ENCODE measurements at regions not wholly inside any gene's neighbourhood (a gene's known extent, or its start where the extent isn't known, plus 50 kb on each side); places are given as distances from the start of the nearest gene placed in this dataset.

DNA sequence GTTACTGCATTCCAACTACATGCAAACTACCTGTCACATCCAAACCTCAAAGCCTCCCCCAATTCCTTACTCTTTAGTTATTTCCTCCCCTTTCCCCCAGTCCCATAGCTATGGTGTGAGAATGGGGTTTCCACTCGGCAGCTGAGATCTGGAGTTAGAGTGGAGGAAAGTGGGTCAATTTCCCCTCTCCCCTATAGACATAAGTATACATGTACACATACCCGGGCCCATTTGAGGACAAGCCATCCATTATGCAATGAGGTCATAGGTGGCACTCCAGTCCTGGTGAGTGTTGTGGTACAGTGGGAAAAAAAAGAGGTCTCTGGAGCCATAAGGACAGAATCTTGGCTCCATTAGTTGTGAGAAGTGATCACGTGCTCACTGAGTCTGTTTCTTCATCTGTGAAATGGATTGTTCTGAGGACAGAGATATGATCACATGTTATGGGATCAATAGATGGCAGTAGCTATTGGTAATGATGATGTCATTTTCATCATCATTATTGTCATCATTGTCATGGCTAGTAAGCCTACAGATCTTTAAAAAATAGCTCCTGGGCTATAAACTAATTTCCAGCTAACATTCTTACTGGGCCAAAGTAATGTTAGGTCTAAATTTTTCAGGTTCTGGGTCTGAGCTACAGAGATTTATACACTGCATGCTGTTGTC is 119.0 kb downstream of the BCL2L11 start (continued):
- TF ChIP-seq TCF4 (CRISPR knock-in tag; IDR thresholded peaks at IDR 0.05; ENCODE audit: borderline replicate concordance) (no peak), PPARA (CRISPR knock-in tag; IDR thresholded peaks at IDR 0.05; ENCODE audit: borderline replicate concordance) (no peak)

DNA sequence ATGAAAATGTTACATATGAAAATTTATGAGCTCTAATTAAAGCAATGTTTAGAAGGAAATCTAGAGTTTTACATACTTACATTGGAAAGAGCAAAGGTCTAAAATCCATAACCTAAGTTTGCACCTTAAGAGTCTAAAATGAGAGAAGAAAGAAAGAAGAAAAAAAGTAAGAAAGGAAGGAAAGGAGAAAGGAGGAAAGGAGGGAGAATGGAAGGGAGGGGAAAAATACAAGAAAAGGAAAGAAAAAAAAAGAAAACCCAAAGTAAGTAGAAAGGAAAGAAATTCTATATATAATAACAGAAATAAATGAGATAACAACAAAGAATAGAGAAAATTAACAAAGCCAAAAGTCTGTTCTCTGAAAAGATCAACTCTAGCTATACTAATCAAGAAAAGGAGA is 122.6 kb downstream of the BCL2L11 start:
- TF ChIP-seq TOX (CRISPR knock-in tag; IDR thresholded peaks at IDR 0.05; ENCODE audit: borderline replicate concordance) (no peak), ZFP3 (CRISPR knock-in tag; IDR thresholded peaks at IDR 0.05) (no peak), ZNF70 (CRISPR knock-in tag; IDR thresholded peaks at IDR 0.05) (no peak), ISL1 (CRISPR knock-in tag; IDR thresholded peaks at IDR 0.05) (no peak), ZFP30 (CRISPR knock-in tag; IDR thresholded peaks at IDR 0.05) (no peak), RARB (CRISPR knock-in tag; IDR thresholded peaks at IDR 0.05) (no peak), SNAI2 (CRISPR knock-in tag; IDR thresholded peaks at IDR 0.05) (no peak), ZC3H10 (CRISPR knock-in tag; IDR thresholded peaks at IDR 0.05) (no peak), ARNTL (CRISPR knock-in tag; IDR thresholded peaks at IDR 0.05; ENCODE audit: borderline replicate concordance, low read depth) (no peak), BACH2 (CRISPR knock-in tag; IDR thresholded peaks at IDR 0.05; ENCODE audit: borderline replicate concordance) (no peak), ZNF565 (CRISPR knock-in tag; conservative IDR thresholded peaks at IDR 0.05; ENCODE audit: low read depth) (no peak)
- TF ChIP-seq, protein P1, sequence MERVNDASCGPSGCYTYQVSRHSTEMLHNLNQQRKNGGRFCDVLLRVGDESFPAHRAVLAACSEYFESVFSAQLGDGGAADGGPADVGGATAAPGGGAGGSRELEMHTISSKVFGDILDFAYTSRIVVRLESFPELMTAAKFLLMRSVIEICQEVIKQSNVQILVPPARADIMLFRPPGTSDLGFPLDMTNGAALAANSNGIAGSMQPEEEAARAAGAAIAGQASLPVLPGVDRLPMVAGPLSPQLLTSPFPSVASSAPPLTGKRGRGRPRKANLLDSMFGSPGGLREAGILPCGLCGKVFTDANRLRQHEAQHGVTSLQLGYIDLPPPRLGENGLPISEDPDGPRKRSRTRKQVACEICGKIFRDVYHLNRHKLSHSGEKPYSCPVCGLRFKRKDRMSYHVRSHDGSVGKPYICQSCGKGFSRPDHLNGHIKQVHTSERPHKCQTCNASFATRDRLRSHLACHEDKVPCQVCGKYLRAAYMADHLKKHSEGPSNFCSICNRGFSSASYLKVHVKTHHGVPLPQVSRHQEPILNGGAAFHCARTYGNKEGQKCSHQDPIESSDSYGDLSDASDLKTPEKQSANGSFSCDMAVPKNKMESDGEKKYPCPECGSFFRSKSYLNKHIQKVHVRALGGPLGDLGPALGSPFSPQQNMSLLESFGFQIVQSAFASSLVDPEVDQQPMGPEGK (CRISPR knock-in tag; IDR thresholded peaks at IDR 0.05; ENCODE audit: borderline replicate concordance) = no peak
- no peak for ATAC-seq

DNA sequence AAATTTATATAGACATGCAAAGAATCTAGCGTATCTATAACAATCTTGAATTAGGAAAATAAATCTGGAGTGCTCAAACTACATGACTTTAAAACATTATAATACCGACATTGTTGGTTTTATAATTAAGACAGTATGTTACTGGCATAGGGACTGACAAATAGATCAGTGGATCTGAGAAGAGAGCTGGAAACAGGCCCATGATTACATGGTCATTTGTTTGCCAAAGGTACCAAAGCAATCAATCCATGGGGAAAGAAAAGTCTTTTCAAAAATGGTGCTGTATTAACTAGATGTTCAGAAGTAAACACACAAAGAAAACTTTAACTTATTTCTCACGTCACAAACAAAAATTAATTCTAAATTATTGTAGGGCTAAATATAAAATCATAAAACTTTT is 124.2 kb downstream of the BCL2L11 start:
- no peak for ATAC-seq
- TF ChIP-seq RARB (CRISPR knock-in tag; IDR thresholded peaks at IDR 0.05) = no peak

DNA sequence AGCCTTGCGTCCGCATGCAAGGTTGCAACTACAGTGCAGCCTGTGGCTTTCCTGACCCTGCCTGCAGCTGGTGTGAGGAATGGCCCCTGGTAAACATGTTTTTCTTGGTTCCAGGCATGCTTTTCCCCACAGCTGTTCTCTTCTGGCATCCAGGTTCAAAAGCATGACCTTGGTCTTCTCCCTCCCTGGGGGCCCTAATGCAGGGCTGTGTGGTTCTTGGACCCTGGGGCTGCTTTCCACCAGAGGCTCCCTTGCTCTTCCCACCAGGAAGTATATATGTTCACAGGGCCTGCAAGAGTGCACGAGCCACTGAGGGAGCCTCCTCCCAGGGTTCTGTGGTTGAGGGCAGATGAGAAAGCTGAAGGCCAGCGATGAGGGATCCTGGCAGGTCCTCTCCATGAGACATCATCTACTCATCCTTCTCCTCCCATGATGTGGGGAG is 125.9 kb downstream of the BCL2L11 start:
- no peak for TF ChIP-seq SNAI2 (CRISPR knock-in tag; IDR thresholded peaks at IDR 0.05)
- no peak for TF ChIP-seq ZNF8 (CRISPR knock-in tag; IDR thresholded peaks at IDR 0.05)
- no peak for TF ChIP-seq ESRRG (CRISPR knock-in tag; IDR thresholded peaks at IDR 0.05)
- no peak for TF ChIP-seq OSR1 (CRISPR knock-in tag; IDR thresholded peaks at IDR 0.05)
- TF ChIP-seq ARNTL (CRISPR knock-in tag; IDR thresholded peaks at IDR 0.05; ENCODE audit: borderline replicate concordance, low read depth) = no peak
- no peak for TF ChIP-seq ZNF70 (CRISPR knock-in tag; IDR thresholded peaks at IDR 0.05)
- no peak for TF ChIP-seq RARB (CRISPR knock-in tag; IDR thresholded peaks at IDR 0.05)
- no peak for TF ChIP-seq ZFP3 (CRISPR knock-in tag; IDR thresholded peaks at IDR 0.05)
- TF ChIP-seq TOX (CRISPR knock-in tag; IDR thresholded peaks at IDR 0.05; ENCODE audit: borderline replicate concordance) = no peak
- TF ChIP-seq, protein P2, sequence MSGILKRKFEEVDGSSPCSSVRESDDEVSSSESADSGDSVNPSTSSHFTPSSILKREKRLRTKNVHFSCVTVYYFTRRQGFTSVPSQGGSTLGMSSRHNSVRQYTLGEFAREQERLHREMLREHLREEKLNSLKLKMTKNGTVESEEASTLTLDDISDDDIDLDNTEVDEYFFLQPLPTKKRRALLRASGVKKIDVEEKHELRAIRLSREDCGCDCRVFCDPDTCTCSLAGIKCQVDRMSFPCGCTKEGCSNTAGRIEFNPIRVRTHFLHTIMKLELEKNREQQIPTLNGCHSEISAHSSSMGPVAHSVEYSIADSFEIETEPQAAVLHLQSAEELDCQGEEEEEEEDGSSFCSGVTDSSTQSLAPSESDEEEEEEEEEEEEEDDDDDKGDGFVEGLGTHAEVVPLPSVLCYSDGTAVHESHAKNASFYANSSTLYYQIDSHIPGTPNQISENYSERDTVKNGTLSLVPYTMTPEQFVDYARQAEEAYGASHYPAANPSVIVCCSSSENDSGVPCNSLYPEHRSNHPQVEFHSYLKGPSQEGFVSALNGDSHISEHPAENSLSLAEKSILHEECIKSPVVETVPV (CRISPR knock-in tag; IDR thresholded peaks at IDR 0.05) = no peak
- TF ChIP-seq BACH2 (CRISPR knock-in tag; IDR thresholded peaks at IDR 0.05; ENCODE audit: borderline replicate concordance) = no peak
- TF ChIP-seq GLIS3 (CRISPR knock-in tag; IDR thresholded peaks at IDR 0.05) = no peak
- TF ChIP-seq, protein P3, sequence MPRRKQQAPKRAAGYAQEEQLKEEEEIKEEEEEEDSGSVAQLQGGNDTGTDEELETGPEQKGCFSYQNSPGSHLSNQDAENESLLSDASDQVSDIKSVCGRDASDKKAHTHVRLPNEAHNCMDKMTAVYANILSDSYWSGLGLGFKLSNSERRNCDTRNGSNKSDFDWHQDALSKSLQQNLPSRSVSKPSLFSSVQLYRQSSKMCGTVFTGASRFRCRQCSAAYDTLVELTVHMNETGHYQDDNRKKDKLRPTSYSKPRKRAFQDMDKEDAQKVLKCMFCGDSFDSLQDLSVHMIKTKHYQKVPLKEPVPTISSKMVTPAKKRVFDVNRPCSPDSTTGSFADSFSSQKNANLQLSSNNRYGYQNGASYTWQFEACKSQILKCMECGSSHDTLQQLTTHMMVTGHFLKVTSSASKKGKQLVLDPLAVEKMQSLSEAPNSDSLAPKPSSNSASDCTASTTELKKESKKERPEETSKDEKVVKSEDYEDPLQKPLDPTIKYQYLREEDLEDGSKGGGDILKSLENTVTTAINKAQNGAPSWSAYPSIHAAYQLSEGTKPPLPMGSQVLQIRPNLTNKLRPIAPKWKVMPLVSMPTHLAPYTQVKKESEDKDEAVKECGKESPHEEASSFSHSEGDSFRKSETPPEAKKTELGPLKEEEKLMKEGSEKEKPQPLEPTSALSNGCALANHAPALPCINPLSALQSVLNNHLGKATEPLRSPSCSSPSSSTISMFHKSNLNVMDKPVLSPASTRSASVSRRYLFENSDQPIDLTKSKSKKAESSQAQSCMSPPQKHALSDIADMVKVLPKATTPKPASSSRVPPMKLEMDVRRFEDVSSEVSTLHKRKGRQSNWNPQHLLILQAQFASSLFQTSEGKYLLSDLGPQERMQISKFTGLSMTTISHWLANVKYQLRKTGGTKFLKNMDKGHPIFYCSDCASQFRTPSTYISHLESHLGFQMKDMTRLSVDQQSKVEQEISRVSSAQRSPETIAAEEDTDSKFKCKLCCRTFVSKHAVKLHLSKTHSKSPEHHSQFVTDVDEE (CRISPR knock-in tag; IDR thresholded peaks at IDR 0.05) = no peak
- no peak for TF ChIP-seq CSDC2 (CRISPR knock-in tag; IDR thresholded peaks at IDR 0.05)
- TF ChIP-seq, protein P4, sequence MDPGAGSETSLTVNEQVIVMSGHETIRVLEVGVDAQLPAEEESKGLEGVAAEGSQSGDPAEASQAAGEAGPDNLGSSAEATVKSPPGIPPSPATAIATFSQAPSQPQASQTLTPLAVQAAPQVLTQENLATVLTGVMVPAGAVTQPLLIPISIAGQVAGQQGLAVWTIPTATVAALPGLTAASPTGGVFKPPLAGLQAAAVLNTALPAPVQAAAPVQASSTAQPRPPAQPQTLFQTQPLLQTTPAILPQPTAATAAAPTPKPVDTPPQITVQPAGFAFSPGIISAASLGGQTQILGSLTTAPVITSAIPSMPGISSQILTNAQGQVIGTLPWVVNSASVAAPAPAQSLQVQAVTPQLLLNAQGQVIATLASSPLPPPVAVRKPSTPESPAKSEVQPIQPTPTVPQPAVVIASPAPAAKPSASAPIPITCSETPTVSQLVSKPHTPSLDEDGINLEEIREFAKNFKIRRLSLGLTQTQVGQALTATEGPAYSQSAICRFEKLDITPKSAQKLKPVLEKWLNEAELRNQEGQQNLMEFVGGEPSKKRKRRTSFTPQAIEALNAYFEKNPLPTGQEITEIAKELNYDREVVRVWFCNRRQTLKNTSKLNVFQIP (CRISPR knock-in tag; IDR thresholded peaks at IDR 0.05; ENCODE audit: borderline replicate concordance, low read depth) = no peak
- no peak for ATAC-seq

Measured in SK-N-SH treated with all-trans-retinoic acid at 6 μM for 48 hours (cell line).